ENCODE measurements at regions not wholly inside any gene's neighbourhood (a gene's known extent, or its start where the extent isn't known, plus 50 kb on each side); places are given as distances from the start of the nearest gene placed in this dataset.

DNA sequence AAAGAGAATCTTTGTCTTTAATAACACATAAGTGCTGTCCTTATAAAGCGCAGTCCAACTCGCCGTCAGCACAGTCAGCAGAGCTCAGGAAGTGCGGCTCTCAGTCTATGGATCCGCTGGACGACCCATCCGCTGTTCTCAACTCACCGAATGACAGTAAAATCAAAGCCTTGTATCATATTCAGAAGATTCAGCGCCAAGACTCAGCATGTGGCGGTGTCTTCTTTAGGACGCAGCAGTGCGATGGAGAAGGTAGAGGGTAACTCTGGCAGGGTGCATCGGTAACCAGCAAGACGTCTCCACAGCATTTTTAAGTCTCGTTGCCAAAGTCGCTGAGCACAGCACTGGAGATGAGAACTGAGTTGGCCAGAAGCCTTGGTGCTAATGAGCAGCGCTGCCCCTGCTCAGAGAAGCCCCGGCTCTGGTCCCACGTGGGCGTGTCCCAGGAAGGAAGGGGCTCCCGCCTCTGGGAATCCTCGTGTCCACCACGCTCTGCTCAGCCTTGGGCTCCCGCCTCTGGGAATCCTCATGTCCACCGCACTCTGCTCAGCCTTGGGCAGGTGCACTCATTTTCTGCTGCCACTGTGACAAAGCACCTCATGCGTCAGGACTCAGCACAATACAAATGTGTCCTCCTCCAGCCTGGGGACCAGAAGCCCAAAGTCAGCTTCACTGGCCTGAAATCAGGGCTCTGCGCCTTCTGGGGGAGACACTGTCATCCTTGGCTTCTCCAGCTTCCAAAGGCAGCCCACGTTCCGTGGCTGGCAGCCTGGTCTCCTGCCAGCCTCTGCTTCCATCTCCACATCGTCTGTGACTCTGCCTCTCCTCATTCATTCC is 238.0 kb upstream of the SALL3 start:
- no peak for DNase-seq (ENCODE audit: low read depth)

DNA sequence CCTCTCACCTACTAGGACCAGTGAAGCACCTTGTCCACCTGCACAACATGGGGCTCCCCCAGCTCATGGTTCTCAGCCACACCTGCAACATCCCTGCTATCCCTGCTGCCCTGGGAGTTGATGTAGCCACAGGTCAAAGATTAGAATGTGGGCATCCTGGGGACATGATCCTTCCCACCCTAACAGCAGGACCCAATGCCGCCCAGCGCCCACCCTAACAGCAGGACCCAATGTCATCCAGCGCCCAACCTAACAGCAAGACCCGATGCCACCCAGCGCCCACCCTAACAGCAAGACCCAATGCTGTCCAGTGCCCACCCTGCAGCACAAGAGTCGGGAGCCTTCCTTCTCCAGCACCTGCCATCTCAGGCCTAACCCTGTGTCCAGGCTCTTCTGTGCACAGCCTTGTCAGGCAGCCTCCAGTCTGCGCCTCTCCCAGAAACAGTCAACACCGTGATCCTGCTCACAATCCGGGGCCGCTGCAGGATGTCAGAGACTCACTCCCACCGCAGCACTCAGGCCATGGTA is 237.3 kb upstream of the SALL3 start:
- DNase-seq (ENCODE audit: low read depth), result no peak

DNA sequence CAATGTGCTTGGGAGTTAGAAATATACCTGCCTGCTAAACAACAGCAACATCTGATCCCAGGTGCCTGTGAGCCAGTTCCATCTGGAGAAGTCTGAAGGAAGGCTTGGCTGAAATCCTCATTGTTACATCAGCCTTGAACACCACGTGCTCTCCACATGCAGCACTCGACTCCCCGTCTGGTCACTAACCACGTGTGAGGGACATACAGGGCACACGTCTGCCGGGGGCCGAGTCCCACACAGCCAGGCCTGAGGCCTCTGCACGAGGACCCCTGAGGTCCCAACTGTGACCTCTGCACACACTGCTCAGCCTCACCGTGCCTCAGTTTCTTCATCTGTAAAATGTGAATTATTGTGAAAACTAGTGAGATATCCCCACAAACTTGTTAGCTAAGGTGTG is 236.5 kb upstream of the SALL3 start:
- DNase-seq (ENCODE audit: low read depth), result no peak

DNA sequence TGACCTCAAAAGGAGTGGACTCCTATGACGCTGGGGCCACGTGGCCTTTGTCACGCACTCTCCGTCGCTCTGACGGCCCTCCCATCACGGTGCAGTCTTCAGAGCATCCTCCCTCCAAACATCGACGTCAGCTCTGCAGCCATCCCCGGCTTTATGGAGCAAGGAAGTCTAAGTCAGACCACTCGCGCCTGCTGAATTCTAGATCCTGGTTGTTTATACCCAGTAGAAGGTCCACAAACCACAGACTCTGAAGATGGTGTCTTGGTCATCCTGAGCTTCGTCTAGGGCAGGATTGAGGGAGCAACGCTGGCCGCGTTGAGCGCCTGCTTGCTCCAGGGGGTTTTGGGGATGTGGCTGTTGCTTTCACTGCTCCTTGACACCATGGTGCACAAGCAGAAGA is 228.0 kb upstream of the SALL3 start:
- DNase-seq (ENCODE audit: low read depth), result no peak

DNA sequence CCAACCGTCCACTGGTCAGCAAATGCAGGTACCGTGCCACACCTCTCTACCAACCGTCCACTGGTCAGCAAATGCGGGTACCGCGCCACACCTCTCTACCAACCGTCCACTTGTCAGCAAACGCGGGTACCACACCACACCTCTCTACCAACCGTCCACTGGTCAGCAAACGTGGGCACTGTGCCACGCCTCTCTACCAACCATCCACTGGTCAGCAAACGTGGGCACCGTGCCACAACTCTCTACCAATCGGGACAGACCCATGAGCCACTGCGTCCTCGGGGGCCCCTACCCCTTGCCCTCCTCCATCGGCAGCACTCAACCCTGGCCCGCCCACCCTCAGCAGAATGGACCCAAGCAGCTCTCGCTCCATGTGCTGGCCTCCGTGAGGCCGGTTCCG is 226.4 kb upstream of the SALL3 start:
- no peak for DNase-seq (ENCODE audit: low read depth)

DNA sequence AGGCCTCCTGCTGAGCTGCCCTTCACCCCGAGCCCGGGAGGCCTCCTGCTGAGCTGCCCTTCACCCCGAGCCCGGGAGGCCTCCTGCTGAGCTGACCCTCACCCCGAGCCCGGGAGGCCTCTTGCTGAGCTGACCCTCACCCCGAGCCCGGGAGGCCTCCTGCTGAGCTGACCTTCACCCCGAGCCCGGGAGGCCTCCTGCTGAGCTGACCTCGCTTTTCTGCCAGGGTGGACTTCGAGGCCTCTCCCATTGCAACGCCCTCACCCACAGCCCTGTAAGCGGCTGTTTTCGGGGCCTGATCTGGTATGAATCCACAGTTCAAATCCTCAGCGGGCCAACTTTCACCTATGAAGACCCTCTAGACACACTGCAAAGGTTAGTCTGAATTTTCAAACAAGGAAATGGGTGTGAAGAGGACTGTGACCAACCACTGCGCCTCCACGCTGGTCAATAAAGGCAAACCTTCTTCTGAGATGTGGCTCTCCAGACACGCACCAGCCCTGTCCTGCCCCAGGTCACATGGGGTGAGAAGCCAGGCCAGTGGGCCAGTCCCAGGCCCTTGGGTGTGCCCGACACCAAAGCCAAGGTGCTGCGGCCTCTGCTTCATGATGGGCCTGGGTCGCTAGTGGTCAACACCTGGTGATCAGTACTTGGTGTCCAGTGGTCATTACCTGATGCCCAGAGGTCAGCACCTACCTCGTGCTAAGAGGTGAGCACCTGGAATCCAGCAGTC is 225.1 kb upstream of the SALL3 start:
- DNase-seq (ENCODE audit: low read depth), result no peak

DNA sequence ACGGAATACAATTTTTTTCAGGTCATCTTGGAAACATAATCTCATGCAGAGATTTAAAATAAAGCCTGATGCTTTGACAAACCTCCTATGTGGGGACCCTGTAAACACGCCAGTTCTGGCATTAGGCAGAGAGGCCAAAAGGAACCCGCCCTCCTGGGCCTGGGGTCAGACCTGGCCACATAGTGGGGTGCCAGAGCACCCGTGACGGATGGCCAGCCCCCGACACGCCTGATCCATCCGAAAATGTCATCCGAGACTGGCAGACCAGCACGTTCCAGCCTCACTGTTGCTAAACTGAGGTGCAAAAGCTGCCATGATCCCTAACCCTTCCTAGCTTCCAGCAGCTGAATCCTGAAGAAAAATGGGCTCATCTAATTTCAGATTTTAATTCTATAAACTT is 222.6 kb upstream of the SALL3 start:
- DNase-seq (ENCODE audit: low read depth), result no peak

DNA sequence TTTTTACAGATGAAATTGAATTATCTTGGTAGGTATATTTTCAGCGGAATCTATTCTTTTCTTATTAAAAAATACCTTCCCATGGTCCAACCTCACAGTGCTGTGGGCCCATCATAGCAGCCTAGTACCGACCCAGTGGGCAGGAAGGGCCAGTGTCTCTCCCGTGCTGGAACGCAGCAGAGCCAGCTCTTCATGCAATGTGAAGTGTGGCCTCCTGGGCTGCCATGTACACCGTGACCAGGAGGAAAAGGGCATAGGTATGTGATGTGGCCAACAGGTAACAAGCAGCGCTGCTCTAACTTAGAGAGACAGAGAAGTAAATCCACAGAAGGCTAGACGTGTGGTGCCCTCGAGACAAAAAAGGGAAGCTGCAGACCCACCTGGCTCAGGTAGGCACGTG is 221.1 kb upstream of the SALL3 start:
- DNase-seq (ENCODE audit: low read depth), result no peak

DNA sequence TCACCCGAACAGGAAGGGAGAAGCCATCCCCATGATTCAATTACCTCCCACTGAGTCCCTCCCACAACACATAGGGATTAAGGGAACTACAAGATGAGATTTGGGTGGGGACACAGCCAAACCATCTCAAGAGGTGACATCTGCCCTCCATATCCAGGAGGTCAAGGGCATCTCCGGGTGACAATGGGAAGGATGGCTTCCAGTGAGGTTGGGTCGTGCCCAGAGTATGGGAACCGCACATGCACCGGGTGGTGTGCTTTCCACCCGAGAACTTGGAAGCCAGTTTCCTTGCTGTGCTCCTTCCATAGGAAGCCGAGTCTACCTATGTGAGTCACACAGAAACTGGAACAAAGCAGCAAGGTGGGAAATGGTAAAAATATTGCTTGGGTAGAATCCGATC is 216.9 kb upstream of the SALL3 start:
- no peak for DNase-seq (ENCODE audit: low read depth)

DNA sequence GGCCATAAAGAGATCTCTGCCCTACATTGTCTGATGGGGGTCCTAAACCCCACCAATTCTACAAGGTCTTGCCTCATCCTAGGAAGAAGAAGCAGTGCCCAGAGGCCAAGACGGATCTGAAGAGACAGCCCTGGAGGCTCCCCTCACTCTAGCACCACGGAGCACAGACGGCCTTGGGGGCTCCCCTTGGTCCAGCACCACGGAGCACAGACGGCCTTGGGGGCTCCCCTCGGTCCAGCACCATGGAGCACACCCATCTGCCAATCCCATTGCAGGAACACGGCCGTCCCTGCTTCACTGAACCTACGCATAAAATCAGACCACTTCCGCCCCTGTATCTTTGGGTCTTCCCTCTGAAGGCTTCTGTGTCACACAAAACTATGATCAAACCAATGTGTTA is 215.1 kb upstream of the SALL3 start:
- DNase-seq (ENCODE audit: low read depth), result no peak

DNA sequence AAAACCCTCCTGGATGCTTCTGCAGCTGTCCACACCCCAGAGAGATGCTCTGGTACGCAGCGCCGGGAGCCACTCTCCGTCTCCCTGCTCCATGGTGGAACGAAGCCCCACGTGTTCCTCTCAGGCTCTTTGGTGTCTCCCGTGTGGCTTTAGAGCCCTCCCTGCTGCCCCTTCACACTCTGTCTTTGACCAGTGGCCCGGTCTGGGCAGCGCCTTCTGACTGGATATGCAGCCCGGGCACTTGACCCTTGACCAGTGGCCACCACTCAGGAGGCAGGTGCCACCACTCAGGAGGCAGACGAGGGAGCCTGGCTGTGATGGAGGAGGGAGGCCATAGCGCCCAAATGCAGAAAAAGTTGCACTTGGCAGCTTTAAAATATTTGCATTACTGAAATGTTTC is 214.5 kb upstream of the SALL3 start:
- no peak for DNase-seq (ENCODE audit: low read depth)

DNA sequence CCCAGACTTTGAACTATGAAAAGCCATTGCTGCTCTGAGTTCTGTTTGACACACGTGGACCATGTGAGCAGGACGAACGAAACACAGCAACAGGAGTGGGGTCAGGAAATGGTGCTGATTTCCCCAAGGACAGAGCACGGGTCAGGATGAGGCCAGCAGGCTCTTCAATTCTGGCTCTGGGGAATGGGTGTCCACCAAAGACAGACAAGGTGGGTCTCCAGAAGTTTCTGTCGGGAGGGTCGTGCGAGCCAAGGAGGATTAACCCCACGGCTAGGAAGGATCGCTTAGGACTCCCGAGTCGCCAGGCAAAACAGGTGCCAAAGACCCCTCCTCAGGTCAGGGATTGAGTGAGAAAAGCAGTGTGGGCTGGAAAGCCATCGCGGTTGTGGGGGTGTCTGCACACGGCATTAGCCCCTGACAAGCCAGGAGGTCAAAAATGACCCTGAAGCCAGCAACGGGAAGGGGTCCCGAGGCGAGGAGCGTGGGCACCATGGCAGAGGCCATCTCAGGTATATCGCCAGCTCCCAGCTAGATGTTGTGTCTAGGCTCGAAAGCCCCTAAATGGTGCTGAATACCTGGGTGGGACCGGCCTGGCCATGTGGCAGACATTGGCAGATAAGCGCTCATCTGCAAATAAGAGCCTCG is 213.9 kb upstream of the SALL3 start:
- no peak for DNase-seq (ENCODE audit: low read depth)

DNA sequence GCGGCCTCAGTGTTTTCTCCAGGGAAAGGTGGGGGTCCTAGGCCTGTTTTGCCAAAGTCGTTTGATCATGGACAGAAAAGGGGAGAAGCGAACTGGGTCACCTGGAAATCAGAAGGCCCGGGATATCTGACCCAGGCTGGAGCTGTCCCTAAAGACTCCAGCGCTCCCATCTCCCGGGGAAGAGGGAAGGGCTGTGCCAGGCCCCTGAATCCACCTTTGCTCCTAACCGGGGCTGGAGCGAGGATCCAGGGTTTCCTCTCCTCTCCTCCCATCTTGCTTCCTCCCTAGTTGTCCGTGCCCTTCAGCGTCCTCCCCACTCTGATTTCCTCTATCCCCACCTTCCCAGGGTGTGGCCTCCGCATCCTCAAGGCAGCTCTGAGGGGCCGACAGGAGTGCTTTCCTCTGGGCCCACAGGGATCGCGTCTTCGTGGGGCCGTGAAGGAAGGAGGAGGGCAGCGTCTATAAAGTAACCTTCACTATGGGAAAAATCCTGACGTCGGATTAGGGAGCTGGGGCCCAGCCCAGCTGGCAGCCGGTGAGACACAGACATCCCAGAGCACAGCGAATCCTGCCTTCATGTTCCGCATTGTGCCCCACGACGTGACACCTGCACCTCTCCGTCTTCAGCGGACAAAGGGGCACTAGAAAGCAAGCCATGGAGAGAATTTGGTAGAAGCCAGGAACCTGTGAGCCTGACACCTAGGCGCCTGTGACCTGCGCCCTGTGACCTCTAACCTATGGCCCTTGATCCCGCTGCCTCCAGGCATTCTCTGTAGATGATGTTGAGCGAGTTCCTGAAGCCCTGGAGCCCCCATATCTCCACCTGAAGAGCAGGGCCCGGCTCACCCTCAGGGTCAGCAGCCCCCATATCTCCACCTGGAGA is 212.7 kb upstream of the SALL3 start:
- DNase-seq (ENCODE audit: low read depth), result no peak

DNA sequence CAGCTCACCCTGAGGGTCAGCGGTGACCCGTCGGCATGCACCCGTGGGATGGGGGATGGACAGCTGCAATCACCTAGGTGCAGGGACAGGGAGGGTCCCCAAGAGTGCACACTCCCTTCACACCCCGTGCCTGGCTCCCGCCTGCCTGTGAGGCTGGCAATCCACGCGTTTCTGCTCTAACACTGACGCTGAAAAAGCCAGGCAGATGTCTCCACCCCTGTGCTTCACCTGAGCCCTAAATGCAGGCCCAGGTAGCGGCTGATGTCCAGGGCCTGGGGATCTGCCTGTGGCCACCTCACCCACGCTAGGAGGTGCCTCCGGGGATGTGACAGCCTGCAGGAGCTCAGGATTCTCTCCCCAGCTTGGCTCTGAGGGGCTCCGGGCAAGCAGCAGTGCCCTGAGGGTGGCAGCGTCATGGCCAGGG is 212.0 kb upstream of the SALL3 start:
- no peak for DNase-seq (ENCODE audit: low read depth)

DNA sequence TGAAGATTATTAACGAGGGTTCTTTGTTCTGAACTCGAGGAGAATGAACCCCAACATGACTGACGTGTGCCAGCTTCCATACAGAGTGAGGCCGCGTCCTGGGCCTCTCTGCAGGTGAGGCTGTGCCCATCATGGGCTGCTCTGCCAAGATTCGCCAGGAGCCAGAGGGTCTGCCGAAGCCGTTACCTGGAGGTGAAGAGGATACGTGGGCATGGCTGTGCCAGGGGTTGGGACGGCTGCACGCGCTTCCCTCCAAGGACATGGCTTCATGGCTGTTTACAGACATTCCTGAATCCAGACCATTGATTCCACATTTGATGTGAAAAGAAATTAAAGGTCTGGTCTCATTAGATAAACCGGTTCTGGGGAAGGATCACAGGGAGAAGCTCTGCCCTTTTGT is 211.4 kb upstream of the SALL3 start:
- DNase-seq (ENCODE audit: low read depth), result no peak

DNA sequence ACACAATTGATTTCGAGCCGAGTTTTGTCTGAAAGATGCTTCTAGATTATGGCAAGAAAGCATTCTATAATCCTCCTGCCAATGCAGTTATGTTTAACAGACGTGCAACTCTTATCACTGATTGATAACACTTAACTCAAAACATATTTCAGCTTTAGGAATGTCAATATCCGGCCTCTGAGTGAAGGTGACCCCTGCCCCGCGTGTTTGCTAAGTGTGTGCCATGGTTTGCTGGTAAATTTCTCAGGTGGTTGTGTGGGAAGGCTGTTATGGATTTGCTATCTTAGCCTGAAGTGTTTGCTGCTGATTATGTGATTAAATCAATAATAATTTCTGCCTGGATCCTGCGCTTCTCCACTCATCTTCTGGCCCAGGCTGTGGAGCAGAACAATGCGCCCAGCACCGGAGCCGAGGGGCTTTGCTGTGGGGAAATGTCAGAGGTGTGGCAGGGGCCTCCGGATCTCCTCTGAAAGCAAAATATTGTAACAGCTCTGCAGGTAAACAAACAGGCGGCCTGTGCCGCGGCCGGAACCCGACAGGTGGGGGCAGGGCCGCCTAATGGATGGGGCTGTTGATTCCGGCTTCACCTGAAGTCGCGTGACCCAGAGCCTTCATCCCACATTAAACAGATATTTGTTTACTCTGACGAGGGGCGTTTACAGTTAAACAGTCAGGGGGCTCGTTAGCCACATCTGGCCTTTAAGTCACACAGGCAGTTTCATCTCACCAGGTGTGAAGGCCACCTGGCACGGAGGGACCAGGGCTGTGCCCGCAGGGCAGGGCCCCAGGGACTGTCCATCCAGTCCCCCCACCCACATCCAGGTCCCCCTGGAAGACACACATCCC is 210.7 kb upstream of the SALL3 start:
- DNase-seq (ENCODE audit: low read depth), result no peak

DNA sequence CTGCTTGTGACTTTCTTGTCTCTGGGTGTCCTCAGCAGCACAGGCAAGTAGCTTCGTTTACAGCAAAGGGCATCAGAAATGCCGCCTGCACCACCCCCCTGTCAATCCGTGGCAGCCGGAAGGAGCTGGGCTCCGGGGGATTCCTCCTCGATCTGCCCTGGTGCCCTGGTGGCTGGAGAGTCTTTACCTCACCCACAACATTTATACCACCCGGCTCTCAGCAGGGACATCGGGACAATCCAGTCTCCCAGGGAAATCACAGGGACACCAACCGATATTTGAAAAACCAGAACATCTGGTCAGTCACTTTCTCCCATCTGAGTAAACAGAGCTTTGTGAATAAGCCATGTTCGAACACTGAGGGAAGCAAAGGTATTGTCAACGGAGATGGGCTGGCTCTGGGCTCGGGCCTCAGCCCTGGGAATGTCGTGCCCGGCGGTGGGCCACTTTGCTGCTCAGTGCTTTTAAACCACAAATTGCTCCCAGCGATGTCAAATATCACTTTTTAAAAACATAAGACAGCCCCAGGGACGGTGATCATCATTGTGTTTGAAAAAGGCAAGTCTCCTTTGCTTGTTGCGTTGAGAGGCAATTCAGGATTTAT is 210.0 kb upstream of the SALL3 start:
- no peak for DNase-seq (ENCODE audit: low read depth)

DNA sequence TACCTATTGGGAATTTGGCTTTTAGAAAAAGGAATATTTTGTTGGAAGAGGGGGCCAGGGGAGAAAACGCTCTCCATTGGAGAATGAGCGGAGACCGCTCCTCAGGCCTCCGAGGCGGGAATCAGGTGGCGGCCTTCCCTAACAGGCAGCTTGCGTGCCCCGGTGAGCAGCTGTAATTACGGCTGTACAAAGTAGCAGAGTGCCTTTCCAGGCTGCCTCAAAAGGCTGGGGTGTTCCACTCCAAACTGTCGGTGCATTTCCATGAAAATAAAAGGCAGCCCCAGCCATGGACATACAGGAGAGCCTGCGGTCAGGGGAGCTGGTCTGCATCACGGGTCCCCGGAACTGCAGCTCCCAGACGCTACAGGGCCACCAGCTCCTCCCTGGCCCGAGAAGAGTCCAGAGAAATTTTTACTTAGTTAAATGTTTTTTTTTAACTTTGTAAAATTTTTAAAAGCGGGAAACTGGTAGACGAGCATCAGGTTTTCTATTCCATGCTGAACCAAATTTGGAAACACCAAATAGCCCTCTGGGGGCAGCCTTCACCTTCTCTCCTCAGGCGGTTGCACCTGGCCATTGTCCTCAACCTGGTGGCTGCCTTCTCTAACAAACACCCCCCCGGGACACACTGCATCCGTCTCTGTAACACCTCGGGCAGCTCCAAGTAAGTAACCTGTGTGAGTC is 209.3 kb upstream of the SALL3 start:
- DNase-seq (ENCODE audit: low read depth), result no peak

DNA sequence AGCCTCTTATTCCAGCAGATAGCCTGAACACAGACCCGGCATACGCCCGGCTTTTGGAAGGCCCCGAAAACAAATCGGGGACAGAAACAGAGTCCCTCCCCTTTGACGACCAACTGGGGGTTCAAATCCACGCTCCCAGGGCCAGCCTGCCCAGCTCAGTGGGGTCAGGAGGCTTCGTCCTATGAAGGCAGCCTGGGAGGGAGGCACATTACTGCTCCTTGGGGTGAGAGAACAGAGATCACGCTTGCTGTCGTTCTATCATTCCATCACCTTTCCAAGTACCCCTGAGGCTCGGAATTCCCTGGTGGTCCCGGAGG is 208.8 kb upstream of the SALL3 start:
- DNase-seq (ENCODE audit: low read depth), result no peak
